Astrocyte (in vitro differentiated cells and primary cell): ENCODE measurements at regions not wholly inside any gene's neighbourhood (a gene's known extent, or its start where the extent isn't known, plus 50 kb on each side); places are given as distances from the start of the nearest gene placed in this dataset.

Source experiments
- DNase-seq: peaks from one replicate; pipeline ENCODE4 v3.0.0-alpha.2; 2010; ENCODE audit warnings: low read depth
- FAIRE-seq: peaks from 2 replicates; lab custom pipeline; 2011; peaks lifted over from hg19 to GRCh38; lab: Jason Lieb, UNC
- H2AFZ ChIP-seq: 2 replicates; pipeline ENCODE4 v1.6.0; 2012; ENCODE audit warnings: low read depth, low read length, inconsistent platforms
- H3K27ac ChIP-seq: 2 replicates; pipeline ENCODE4 v1.5.1; 2011; ENCODE audit warnings: low read depth, low read length, inconsistent platforms
- H3K27me3 ChIP-seq: 2 replicates; pipeline ENCODE4 v1.6.0; 2011; ENCODE audit warnings: low read length, inconsistent platforms; ENCODE audit not compliant: insufficient read depth
- H3K36me3 ChIP-seq: 2 replicates; pipeline ENCODE4 v1.5.1; 2011; ENCODE audit warnings: low read length, inconsistent platforms; ENCODE audit not compliant: insufficient read depth
- H3K4me1 ChIP-seq: 2 replicates; pipeline ENCODE4 v1.5.1; 2011; ENCODE audit warnings: low read length, inconsistent platforms; ENCODE audit not compliant: insufficient read depth
- H3K4me2 ChIP-seq: 2 replicates; pipeline ENCODE4 v1.6.0; 2012; ENCODE audit warnings: low read length, inconsistent platforms
- H3K4me3 ChIP-seq: 2 replicates; pipeline ENCODE4 v1.5.1; 2011; ENCODE audit warnings: low read depth, mild to moderate bottlenecking, low read length, inconsistent platforms; ENCODE audit not compliant: insufficient read depth
- H3K79me2 ChIP-seq: 2 replicates; pipeline ENCODE4 v1.6.0; 2012; ENCODE audit warnings: mild to moderate bottlenecking, low read length, inconsistent platforms; ENCODE audit not compliant: insufficient read depth
- H3K9ac ChIP-seq: 2 replicates; pipeline ENCODE4 v1.6.0; 2012; ENCODE audit warnings: mild to moderate bottlenecking, low read length, inconsistent platforms
- H3K9me3 ChIP-seq: 2 replicates; pipeline ENCODE4 v1.5.1; 2012; ENCODE audit warnings: low read depth, mild to moderate bottlenecking, low read length, inconsistent platforms; ENCODE audit not compliant: insufficient read depth
- H4K20me1 ChIP-seq: 2 replicates; pipeline ENCODE4 v1.6.0; 2012; ENCODE audit warnings: low read length, inconsistent platforms; ENCODE audit not compliant: insufficient read depth
- H3K27ac Mint-ChIP-seq: one replicate; pipeline ENCODE4 v1.8.0; 2021; ENCODE audit warnings: mild to moderate bottlenecking, mixed read lengths; ENCODE audit not compliant: unreplicated experiment
- H3K27me3 Mint-ChIP-seq: one replicate; pipeline ENCODE4 v1.8.0; 2021; ENCODE audit warnings: low read depth, mixed read lengths; ENCODE audit not compliant: unreplicated experiment
- H3K36me3 Mint-ChIP-seq: one replicate; pipeline ENCODE4 v1.8.0; 2021; ENCODE audit warnings: low read depth, mixed read lengths; ENCODE audit not compliant: unreplicated experiment
- H3K4me1 Mint-ChIP-seq: one replicate; pipeline ENCODE4 v1.8.0; 2021; ENCODE audit warnings: low read depth, mixed read lengths; ENCODE audit not compliant: unreplicated experiment
- H3K4me3 Mint-ChIP-seq: one replicate; pipeline ENCODE4 v1.8.0; 2021; ENCODE audit warnings: mild to moderate bottlenecking, moderate library complexity, mixed read lengths; ENCODE audit not compliant: unreplicated experiment
- H3K9me3 Mint-ChIP-seq: one replicate; pipeline ENCODE4 v1.8.0; 2021; ENCODE audit warnings: mild to moderate bottlenecking, mixed read lengths; ENCODE audit not compliant: unreplicated experiment
- EZH2 ChIP-seq: IDR thresholded peaks from 2 replicates; pipeline ENCODE4 v1.6.1; 2012; ENCODE audit warnings: mild to moderate bottlenecking, low read length, inconsistent platforms; ENCODE audit not compliant: insufficient read depth
- TF ChIP-seq, protein P1 (sequence below): IDR thresholded peaks from 2 replicates; pipeline ENCODE4 v1.5.1; 2011; ENCODE audit warnings: low read depth, mild to moderate bottlenecking, inconsistent platforms, low read length, moderate library complexity; ENCODE audit not compliant: insufficient read depth

- Histone ChIP-seq H2AFZ (no peak overlapping the region), H3K79me2 (no peaks in the 10 kb centered on the region), H3K9ac (no peak overlapping the region), H3K27me3 (no peaks in the 10 kb centered on the region), H3K4me2 (no peak overlapping the region), H4K20me1 (no peaks in the 10 kb centered on the region), H3K4me1 (peaks cover 6% of the 10 kb centered on the region), H3K4me3 (no peak overlapping the region), H3K27ac (no peak overlapping the region), H3K36me3 (no peaks in the 10 kb centered on the region), H3K9me3 (no peaks in the 10 kb centered on the region)
- Mint-ChIP-seq H3K27ac (no peak overlapping the region), H3K27me3 (no peaks in the 10 kb centered on the region), H3K4me1 (peaks cover 7% of the 10 kb centered on the region), H3K36me3 (no peaks in the 10 kb centered on the region), H3K4me3 (no peak overlapping the region), H3K9me3 (no peaks in the 10 kb centered on the region)
- TF ChIP-seq, protein P1, sequence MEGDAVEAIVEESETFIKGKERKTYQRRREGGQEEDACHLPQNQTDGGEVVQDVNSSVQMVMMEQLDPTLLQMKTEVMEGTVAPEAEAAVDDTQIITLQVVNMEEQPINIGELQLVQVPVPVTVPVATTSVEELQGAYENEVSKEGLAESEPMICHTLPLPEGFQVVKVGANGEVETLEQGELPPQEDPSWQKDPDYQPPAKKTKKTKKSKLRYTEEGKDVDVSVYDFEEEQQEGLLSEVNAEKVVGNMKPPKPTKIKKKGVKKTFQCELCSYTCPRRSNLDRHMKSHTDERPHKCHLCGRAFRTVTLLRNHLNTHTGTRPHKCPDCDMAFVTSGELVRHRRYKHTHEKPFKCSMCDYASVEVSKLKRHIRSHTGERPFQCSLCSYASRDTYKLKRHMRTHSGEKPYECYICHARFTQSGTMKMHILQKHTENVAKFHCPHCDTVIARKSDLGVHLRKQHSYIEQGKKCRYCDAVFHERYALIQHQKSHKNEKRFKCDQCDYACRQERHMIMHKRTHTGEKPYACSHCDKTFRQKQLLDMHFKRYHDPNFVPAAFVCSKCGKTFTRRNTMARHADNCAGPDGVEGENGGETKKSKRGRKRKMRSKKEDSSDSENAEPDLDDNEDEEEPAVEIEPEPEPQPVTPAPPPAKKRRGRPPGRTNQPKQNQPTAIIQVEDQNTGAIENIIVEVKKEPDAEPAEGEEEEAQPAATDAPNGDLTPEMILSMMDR, result no peak
- no peak for TF ChIP-seq EZH2
- no peak for DNase-seq
- no peak for FAIRE-seq
Observed at GRCh38 chr5:109992264-109992915, 302.7 kb downstream of the MAN2A1 start.

DNA sequence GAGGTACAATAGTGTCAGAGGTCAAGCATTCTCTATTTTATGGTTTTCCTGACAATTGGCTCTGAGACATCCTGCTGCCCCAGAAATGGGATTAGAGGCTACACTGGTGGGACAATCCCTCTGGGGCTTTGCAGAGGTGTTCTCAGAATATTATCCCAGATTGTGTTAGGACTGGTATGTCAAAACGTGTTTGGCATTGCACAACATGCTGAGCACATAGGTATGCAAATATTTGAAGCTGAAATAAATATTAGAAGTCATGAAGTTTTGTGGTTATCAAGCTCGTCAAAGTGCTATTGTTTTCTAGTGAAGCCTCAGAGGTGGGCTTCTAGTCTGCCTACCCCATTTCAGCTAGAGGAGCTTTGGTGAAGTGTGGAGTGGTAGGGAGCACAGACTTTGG lies 304.4 kb downstream of the MAN2A1 start:
- no peaks in the 10 kb centered on the region for H3K79me2 ChIP-seq
- H2AFZ ChIP-seq, result no peak overlapping the region
- Mint-ChIP-seq H3K4me3 (no peak overlapping the region), H3K4me1 (no peaks in the 10 kb centered on the region), H3K36me3 (no peaks in the 10 kb centered on the region), H3K27me3 (no peaks in the 10 kb centered on the region), H3K9me3 (no peaks in the 10 kb centered on the region), H3K27ac (no peak overlapping the region)
- FAIRE-seq, result no peak
- H3K36me3 ChIP-seq, result no peaks in the 10 kb centered on the region
- no peak overlapping the region for H3K4me3 ChIP-seq
- no peak for TF ChIP-seq EZH2
- TF ChIP-seq, protein P1, result no peak
- H3K27ac ChIP-seq, result no peak overlapping the region
- no peaks in the 10 kb centered on the region for H3K4me1 ChIP-seq
- H3K4me2 ChIP-seq, result no peak overlapping the region
- DNase-seq, result no peak
- no peaks in the 10 kb centered on the region for H3K27me3 ChIP-seq
- H4K20me1 ChIP-seq, result no peaks in the 10 kb centered on the region
- H3K9ac ChIP-seq, result no peak overlapping the region
- H3K9me3 ChIP-seq, result no peaks in the 10 kb centered on the region

DNA sequence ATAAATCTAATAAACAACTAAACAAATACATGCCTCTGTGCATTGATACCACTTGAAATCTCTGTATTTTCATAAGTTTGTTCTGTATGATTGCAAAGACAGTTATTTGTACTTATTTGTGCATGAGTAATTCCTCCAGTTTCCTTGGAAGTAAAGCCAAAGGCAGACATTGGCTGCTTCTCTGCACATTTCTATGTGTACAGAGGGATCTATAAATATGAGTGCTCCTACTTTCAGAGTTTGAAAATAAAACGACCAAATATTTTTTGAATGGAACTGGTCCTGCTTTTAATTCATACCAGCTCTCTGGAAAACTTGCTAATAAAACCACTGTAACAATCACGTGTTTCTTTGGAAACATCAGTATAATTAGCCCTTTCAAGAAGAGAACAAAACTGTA lies 306.5 kb downstream of the MAN2A1 start:
- no peak overlapping the region for H3K9ac ChIP-seq
- no peak overlapping the region for H3K4me3 ChIP-seq
- no peak overlapping the region for H2AFZ ChIP-seq
- no peak for TF ChIP-seq EZH2
- TF ChIP-seq, protein P1, result no peak
- FAIRE-seq, result no peak
- H3K27me3 ChIP-seq, result no peaks in the 10 kb centered on the region
- no peaks in the 10 kb centered on the region for H3K27me3 Mint-ChIP-seq
- no peaks in the 10 kb centered on the region for H3K9me3 ChIP-seq
- no peaks in the 10 kb centered on the region for H3K9me3 Mint-ChIP-seq
- H4K20me1 ChIP-seq, result no peaks in the 10 kb centered on the region
- no peaks in the 10 kb centered on the region for H3K36me3 ChIP-seq
- H3K27ac ChIP-seq, result no peak overlapping the region
- DNase-seq, result no peak
- H3K79me2 ChIP-seq, result no peaks in the 10 kb centered on the region
- no peak overlapping the region for H3K27ac Mint-ChIP-seq
- no peak overlapping the region for H3K4me3 Mint-ChIP-seq
- H3K4me1 ChIP-seq, result peaks cover 16% of the 10 kb centered on the region
- H3K4me1 Mint-ChIP-seq, result peaks cover 6% of the 10 kb centered on the region
- no peaks in the 10 kb centered on the region for H3K36me3 Mint-ChIP-seq
- H3K4me2 ChIP-seq, result no peak overlapping the region
